Liver (tissue), 8 donors: ENCODE measurements at regions not wholly inside any gene's neighbourhood (a gene's known extent, or its start where the extent isn't known, plus 50 kb on each side); places are given as distances from the start of the nearest gene placed in this dataset.
A peak's percentile ranks its signal among the peaks of the same experiment; 100 is the strongest.

Source experiments
- DNase-seq: peaks from one replicate; pipeline ENCODE4 v3.0.0-alpha.2; 2017; ENCODE audit warnings: low spot score
- H3K27ac ChIP-seq, 2 donors: one replicate each; pipeline ENCODE4 v1.7.0; 2013; ENCODE audit warnings: inconsistent platforms in 2 of 2, low read length in 2 of 2, control low read depth in 1 of 2, low read depth in 1 of 2, mild to moderate bottlenecking in 1 of 2
- H3K27me3 ChIP-seq, 4 donors: one replicate each; pipeline versions ENCODE4 v1.6.1 to v1.7.0; 2013; ENCODE audit warnings: low read length in 3 of 4, inconsistent platforms in 1 of 4, mild to moderate bottlenecking in 1 of 4, moderate library complexity in 1 of 4; ENCODE audit not compliant: control insufficient read depth in 4 of 4, insufficient read depth in 4 of 4
- H3K36me3 ChIP-seq, 4 donors: one replicate each; pipeline versions ENCODE4 v1.6.1 to v1.7.0; 2013; ENCODE audit warnings: low read length in 3 of 4, mild to moderate bottlenecking in 3 of 4, low read depth in 1 of 4, moderate library complexity in 1 of 4; ENCODE audit not compliant: control insufficient read depth in 4 of 4, insufficient read depth in 3 of 4
- H3K4me1 ChIP-seq, 4 donors: one replicate each; pipeline versions ENCODE4 v1.6.1 to v1.7.0; 2013; ENCODE audit warnings: low read length in 3 of 4, mild to moderate bottlenecking in 3 of 4, moderate library complexity in 1 of 4; ENCODE audit not compliant: control insufficient read depth in 4 of 4, insufficient read depth in 4 of 4
- H3K4me3 ChIP-seq, 3 donors: one replicate each; pipeline versions ENCODE4 v1.6.1 to v1.7.0; 2013; ENCODE audit warnings: low read length in 3 of 3, control low read depth in 1 of 3, low read depth in 1 of 3, mild to moderate bottlenecking in 1 of 3
- H3K9ac ChIP-seq, 2 donors: one replicate each; pipeline ENCODE4 v1.7.0; 2013; ENCODE audit warnings: low read length in 2 of 2, mild to moderate bottlenecking in 2 of 2, moderate library complexity in 2 of 2, control low read depth in 1 of 2, low read depth in 1 of 2
- H3K9me3 ChIP-seq, 4 donors: one replicate each; pipeline versions ENCODE4 v1.6.1 to v1.7.0; 2013; ENCODE audit warnings: low read length in 3 of 4; ENCODE audit not compliant: control insufficient read depth in 4 of 4
- CTCF ChIP-seq: fragments of 150-350 bp; IDR thresholded peaks from 2 replicates; pipeline ENCODE4 v1.5.1; 2017; ENCODE audit warnings: improper control_type of control experiment, low read depth, low read length; ENCODE audit not compliant: missing input control
- EGR1 ChIP-seq, 2 donors: IDR thresholded peaks; 2 replicates each; pipeline ENCODE4 v1.6.1; 2016 to 2018; ENCODE audit warnings: antibody characterized with exemption in 2 of 2, low read depth in 2 of 2
- FOXA1 ChIP-seq: IDR thresholded peaks from 2 replicates; pipeline ENCODE4 v1.6.1; 2016; ENCODE audit warnings: antibody characterized with exemption
- FOXA2 ChIP-seq: IDR thresholded peaks from 2 replicates; pipeline ENCODE4 v1.6.1; 2016; ENCODE audit warnings: antibody characterized with exemption
- GABPA ChIP-seq, 2 donors: IDR thresholded peaks in 1 of 2; conservative IDR thresholded peaks in 1 of 2; 2 replicates each; pipeline ENCODE4 v1.6.1; 2016; ENCODE audit warnings: antibody characterized with exemption in 2 of 2, mild to moderate bottlenecking in 1 of 2, moderate library complexity in 1 of 2
- HNF4A ChIP-seq, 2 donors: conservative IDR thresholded peaks; 2 replicates each; pipeline ENCODE4 v1.6.1; 2016; ENCODE audit warnings: antibody characterized with exemption in 2 of 2, mild to moderate bottlenecking in 2 of 2
- HNF4G ChIP-seq: IDR thresholded peaks from 2 replicates; pipeline ENCODE4 v1.6.1; 2016; ENCODE audit warnings: antibody characterized with exemption
- JUND ChIP-seq, 2 donors: IDR thresholded peaks; 2 replicates each; pipeline ENCODE4 v1.6.1; 2016; ENCODE audit warnings: antibody characterized with exemption in 2 of 2
- MAX ChIP-seq: IDR thresholded peaks from 2 replicates; pipeline ENCODE4 v1.6.1; 2016; ENCODE audit warnings: antibody characterized with exemption
- NR2F2 ChIP-seq: IDR thresholded peaks from 2 replicates; pipeline ENCODE4 v1.6.1; 2016; ENCODE audit warnings: antibody characterized with exemption
- RAD21 ChIP-seq, 2 donors: IDR thresholded peaks; 2 replicates each; pipeline ENCODE4 v1.6.1; 2016; ENCODE audit warnings: antibody characterized with exemption in 2 of 2, mild to moderate bottlenecking in 2 of 2
- RXRA ChIP-seq, 2 donors: IDR thresholded peaks; 2 replicates each; pipeline ENCODE4 v1.6.1; 2017 to 2018; ENCODE audit warnings: antibody characterized with exemption in 2 of 2, mild to moderate bottlenecking in 1 of 2
- SP1 ChIP-seq: IDR thresholded peaks from 2 replicates; pipeline ENCODE4 v1.6.1; 2018; ENCODE audit warnings: antibody characterized with exemption, mild to moderate bottlenecking
- TAF1 ChIP-seq: conservative IDR thresholded peaks from 2 replicates; pipeline ENCODE4 v1.6.1; 2016; ENCODE audit warnings: antibody characterized with exemption, mild to moderate bottlenecking
- ZBTB33 ChIP-seq: IDR thresholded peaks from 2 replicates; pipeline ENCODE4 v1.6.1; 2016; ENCODE audit warnings: antibody characterized with exemption
- WGBS: extraction: QIAGEN DNeasy Blood & Tissue Kit; methylation state at CpG from one replicate; pipeline ENCODE4 v1.1.7; 2013; 5-methylcytosine and 5-hydroxymethylcytosine counted together
- TF ChIP-seq, protein P1 (sequence below): IDR thresholded peaks from 2 replicates; pipeline ENCODE4 v1.6.1; 2016; ENCODE audit warnings: antibody characterized with exemption
- TF ChIP-seq, protein P2 (sequence below): IDR thresholded peaks from 2 replicates; pipeline ENCODE4 v1.6.1; 2016; ENCODE audit warnings: antibody characterized with exemption, mild to moderate bottlenecking
- donor health status: healthy.
- donor health status: healthy.
- donor health status: healthy.
- donor health status: healthy.
- donor health status: healthy.

- Histone ChIP-seq H3K9me3 (peaks cover 0 to 3% (median 0%) of the 10 kb centered on the region in 4 donors), H3K4me3 (no peak overlapping the region), H3K9ac (no peak overlapping the region), H3K27me3 (no peaks in the 10 kb centered on the region), H3K36me3 (no peaks in the 10 kb centered on the region), H3K27ac (no peak overlapping the region), H3K4me1 (no peaks in the 10 kb centered on the region)
- DNase-seq = no peak
- no peak for TF ChIP-seq JUND (IDR thresholded peaks at IDR 0.05)
- TF ChIP-seq NR2F2 = no peak
- TF ChIP-seq ZBTB33 = no peak
- no peak for TF ChIP-seq GABPA (IDR thresholded peaks at IDR 0.05 in 1 of 2, conservative IDR thresholded peaks at IDR 0.05 in 1 of 2)
- no peak for TF ChIP-seq MAX
- TF ChIP-seq, protein P1, sequence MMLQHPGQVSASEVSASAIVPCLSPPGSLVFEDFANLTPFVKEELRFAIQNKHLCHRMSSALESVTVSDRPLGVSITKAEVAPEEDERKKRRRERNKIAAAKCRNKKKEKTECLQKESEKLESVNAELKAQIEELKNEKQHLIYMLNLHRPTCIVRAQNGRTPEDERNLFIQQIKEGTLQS = no peak
- no peak for TF ChIP-seq HNF4A (conservative IDR thresholded peaks at IDR 0.05)
- no peak for TF ChIP-seq RAD21 (IDR thresholded peaks at IDR 0.05)
- no peak for TF ChIP-seq HNF4G
- no peak for TF ChIP-seq CTCF
- TF ChIP-seq SP1 = no peak
- TF ChIP-seq RXRA (IDR thresholded peaks at IDR 0.05) = no peak
- TF ChIP-seq, protein P2, sequence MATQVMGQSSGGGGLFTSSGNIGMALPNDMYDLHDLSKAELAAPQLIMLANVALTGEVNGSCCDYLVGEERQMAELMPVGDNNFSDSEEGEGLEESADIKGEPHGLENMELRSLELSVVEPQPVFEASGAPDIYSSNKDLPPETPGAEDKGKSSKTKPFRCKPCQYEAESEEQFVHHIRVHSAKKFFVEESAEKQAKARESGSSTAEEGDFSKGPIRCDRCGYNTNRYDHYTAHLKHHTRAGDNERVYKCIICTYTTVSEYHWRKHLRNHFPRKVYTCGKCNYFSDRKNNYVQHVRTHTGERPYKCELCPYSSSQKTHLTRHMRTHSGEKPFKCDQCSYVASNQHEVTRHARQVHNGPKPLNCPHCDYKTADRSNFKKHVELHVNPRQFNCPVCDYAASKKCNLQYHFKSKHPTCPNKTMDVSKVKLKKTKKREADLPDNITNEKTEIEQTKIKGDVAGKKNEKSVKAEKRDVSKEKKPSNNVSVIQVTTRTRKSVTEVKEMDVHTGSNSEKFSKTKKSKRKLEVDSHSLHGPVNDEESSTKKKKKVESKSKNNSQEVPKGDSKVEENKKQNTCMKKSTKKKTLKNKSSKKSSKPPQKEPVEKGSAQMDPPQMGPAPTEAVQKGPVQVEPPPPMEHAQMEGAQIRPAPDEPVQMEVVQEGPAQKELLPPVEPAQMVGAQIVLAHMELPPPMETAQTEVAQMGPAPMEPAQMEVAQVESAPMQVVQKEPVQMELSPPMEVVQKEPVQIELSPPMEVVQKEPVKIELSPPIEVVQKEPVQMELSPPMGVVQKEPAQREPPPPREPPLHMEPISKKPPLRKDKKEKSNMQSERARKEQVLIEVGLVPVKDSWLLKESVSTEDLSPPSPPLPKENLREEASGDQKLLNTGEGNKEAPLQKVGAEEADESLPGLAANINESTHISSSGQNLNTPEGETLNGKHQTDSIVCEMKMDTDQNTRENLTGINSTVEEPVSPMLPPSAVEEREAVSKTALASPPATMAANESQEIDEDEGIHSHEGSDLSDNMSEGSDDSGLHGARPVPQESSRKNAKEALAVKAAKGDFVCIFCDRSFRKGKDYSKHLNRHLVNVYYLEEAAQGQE = no peak
- no peak for TF ChIP-seq EGR1 (IDR thresholded peaks at IDR 0.05; ENCODE audit: low read depth in 2 of 2)
- TF ChIP-seq FOXA1 = no peak
- no peak for TF ChIP-seq TAF1
- TF ChIP-seq FOXA2 = no peak
- 87% methylated on average over 6 of the region's 6 CpGs for WGBS
Observed at GRCh38 chr4:56191534-56191933, 195.8 kb downstream of the AASDH start.

DNA sequence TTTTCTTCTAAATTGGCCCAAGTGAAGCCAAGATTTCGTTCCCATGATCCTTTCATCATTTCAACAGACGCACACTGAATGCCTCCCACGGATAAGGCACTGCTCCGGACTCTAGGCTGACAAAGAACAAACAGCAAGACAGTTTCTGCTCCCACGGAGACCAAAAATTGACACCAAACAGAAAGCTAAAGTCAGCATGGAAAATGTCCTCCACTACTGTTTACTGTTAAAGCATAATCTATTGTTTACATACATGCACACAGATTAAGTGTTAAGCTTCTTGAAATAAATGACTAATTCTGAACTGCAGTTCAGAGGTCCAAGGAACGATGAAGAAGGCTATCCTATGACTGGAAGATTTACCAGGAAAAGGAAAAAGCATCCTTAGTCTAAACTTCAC, 199.6 kb downstream of the AASDH start:
- no peak overlapping the region for H3K27ac ChIP-seq
- H3K4me1 ChIP-seq = no peaks in the 10 kb centered on the region
- H3K27me3 ChIP-seq = no peaks in the 10 kb centered on the region
- no peak for DNase-seq
- TF ChIP-seq SP1 = no peak
- peak; percentile 54 for TF ChIP-seq NR2F2
- H3K36me3 ChIP-seq = no peaks in the 10 kb centered on the region
- H3K9me3 ChIP-seq = peaks cover 0 to 3% (median 0%) of the 10 kb centered on the region in 4 donors
- WGBS = 52% methylated on average over 6 of the region's 6 CpGs
- H3K9ac ChIP-seq = no peak overlapping the region
- no peak overlapping the region for H3K4me3 ChIP-seq
